ENCODE measurements at regions not wholly inside any gene's neighbourhood (a gene's known extent, or its start where the extent isn't known, plus 50 kb on each side); places are given as distances from the start of the nearest gene placed in this dataset.
A peak's percentile ranks its signal among the peaks of the same experiment; 100 is the strongest.
"Not testable (repeated sequence)": the region's sequence is repeated elsewhere in the genome, so short reads cannot be mapped to it uniquely, and the experiment has no call there.

DNA sequence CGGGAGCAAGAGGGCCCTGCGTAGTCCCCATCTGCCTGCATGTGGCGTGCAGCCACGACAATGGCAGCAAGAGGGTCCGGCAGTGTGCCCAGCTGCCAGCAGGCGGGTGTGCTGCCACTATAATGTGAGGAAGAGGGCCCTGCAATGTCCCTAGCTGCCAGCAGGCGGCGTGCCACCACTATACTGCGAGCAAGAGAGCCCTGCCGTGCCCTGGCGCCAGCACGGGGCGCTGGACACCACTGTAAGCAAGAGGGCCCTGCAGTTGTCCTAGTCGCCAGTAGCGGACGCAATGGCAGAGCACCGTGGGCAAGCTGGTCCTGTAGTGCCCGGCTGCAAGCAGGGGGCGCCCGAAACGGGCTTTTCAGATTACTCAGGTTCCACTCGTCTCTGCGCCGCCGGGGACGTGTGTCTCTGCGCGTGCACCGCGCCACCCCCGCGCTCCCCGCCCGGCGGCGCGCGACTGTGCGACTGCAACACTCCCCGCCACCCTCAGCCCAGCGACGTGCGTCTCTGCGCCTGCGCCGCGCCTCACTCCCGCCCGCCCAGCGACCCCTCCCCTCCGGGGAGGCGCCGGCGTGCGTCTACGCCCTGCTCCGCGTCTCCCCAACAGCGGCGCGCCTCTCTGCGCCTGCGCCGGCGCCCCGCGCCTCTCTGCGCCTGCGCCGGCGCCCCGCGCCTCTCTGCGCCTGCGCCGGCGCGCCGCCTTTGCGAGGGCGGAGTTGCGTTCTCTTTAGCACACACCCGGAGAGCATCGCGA is 159.4 kb upstream of the FRG2B start:
- DNase-seq: peak; percentile 2

DNA sequence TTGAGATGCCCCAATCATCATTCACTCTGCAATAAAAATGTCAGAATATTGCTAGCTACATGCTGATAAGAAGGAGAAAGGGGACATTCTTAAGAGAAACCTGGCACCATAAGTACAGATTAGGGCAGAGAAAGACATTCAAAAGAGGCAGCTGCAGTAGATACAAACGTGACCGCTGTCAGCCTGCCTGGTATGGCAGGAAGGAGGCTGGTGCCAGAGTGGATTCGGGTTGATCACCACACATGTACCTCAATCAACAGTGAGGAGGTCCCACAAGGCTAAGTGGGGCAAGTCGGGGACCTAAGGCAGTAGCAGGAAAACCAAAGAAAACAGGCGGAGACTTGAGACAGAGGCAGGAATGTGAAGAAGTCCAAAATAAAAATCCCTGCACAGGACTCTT is 158.6 kb upstream of the FRG2B start:
- not testable (repeated sequence) for DNase-seq

DNA sequence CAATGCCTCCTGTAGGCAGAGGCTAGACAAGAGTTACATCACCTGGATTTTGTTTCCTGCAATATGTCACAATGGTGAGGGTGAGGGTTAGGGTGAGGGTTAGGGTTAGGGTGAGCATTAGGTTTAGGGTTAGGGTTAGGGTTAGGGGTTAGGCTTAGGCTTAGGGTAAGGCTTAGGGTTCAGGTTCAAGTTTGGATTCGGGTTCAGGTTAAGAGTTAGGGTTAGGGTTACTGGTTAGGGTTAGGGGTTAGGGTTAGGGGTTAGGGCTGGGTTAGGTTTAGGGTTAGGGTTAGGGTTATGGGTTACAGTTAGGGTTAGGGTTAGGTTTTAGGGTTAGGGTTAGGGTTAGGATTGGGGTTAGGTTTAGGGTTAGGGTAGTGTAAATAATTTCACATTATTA is 138.7 kb upstream of the FRG2B start:
- not testable (repeated sequence) for DNase-seq

DNA sequence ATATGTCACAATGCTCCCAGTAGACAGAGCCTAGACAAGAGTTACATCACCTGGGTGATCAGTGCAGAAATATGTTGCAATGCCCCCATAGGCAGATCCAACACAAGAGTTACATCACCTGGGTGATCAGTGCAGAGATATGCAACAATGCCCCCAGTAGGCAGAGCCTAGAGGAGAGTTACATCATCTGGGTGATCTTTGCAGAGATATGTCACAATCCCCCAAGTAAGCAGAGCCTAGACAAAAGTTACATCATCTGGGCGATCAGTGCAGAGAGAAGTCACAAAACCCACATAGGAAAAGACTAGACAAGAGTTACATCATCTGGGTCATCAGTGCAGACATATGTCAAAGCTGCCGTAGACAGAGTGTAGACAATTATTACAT is 138.2 kb upstream of the FRG2B start:
- not testable (repeated sequence) for DNase-seq

DNA sequence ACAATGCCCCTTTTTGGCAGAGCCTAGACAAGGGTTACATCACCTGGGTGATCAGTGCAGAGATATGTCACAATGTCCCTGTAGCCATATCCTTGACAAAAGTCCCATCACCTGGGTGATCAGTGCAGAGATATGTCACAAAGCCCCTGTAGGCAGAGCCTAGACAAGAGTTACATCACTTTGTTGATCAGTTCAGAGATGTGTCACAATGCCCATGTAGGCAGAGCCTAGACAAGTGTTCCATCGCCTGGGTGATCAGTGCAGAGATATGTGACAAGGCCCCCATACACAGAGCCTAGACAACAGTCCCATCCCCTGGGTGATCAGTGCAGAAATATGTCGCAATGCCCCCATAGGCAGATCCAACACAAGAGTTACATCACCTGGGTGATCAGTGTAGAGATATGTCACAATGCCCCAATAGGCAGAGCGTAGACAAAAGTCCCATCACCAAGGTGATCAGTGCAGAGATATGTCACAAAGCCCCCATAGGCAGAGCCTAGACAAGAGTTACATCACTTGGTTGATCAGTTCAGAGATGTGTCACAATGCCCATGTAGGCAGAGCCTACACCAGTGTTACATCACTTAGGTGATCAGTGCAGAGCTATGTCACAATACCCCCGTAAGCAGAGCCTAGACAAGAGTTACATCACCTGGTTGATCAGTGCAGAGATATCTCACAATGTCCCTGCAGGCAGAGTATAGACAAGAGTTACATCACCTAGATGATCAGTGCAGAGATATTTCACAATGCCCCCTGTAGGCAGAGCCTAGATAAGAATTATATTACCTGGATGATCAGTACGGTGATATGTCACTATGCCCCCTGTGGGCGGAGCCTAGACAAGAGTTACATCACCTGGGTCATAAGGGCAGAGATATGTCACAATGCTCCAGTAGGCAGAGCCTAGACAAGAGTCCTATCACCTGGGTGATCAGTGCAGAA is 137.6 kb upstream of the FRG2B start:
- not testable (repeated sequence) for DNase-seq

DNA sequence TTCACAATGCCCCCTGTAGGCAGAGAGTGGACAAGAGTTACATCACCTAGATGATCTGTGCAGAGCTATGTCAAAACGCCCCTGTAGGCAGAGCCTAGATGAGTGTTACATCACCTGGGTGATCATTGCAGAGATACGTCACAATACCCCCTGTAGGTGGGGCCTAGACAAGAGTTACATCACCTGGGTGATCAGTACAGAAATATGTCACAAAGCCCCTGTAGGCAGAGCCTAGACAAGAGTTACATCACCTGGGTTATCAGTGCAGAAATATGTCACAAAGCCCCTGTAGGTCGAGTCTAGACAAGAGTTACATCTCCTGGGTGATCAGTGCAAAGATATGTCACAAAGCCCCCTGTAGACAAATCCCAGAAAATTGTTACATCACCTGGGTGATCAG is 136.6 kb upstream of the FRG2B start:
- DNase-seq: not testable (repeated sequence)

DNA sequence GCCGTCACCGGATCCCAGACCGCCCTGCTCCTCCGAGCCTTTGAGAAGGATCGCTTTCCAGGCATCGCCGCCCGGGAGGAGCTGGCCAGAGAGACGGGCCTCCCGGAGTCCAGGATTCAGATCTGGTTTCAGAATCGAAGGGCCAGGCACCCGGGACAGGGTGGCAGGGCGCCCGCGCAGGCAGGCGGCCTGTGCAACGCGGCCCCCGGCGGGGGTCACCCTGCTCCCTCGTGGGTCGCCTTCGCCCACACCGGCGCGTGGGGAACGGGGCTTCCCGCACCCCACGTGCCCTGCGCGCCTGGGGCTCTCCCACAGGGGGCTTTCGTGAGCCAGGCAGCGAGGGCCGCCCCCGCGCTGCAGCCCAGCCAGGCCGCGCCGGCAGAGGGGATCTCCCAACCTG is 127.0 kb upstream of the FRG2B start:
- DNase-seq: not testable (repeated sequence)

Measured in activated gamma-delta T cell treated with Interleukin-2 at 50 U/mL for 16 hours (primary cell).